ENCODE measurements at regions not wholly inside any gene's neighbourhood (a gene's known extent, or its start where the extent isn't known, plus 50 kb on each side); places are given as distances from the start of the nearest gene placed in this dataset.

- DNase-seq (ENCODE audit: low read depth), result no peak
Measured at GRCh38 chr6:19463925-19464324, 373.2 kb upstream of the ID4 start.

- DNase-seq (ENCODE audit: low read depth), result no peak
Measured at GRCh38 chr6:19465256-19465655, 371.9 kb upstream of the ID4 start.

- no peak for DNase-seq (ENCODE audit: low read depth)
Measured at GRCh38 chr6:19465760-19466159, 371.4 kb upstream of the ID4 start.

- no peak for DNase-seq (ENCODE audit: low read depth)
Measured at GRCh38 chr6:19470333-19470732, 366.8 kb upstream of the ID4 start.

GRCh38 chr6:19472153-19472552, 365.0 kb upstream of the ID4 start:
- DNase-seq (ENCODE audit: low read depth), result no peak

GRCh38 chr6:19472850-19473249, 364.3 kb upstream of the ID4 start:
- no peak for DNase-seq (ENCODE audit: low read depth)

- no peak for DNase-seq (ENCODE audit: low read depth)
Measured at GRCh38 chr6:19477563-19477962, 359.6 kb upstream of the ID4 start.

GRCh38 chr6:19478273-19478672, 358.9 kb upstream of the ID4 start:
- DNase-seq (ENCODE audit: low read depth), result no peak

- no peak for DNase-seq (ENCODE audit: low read depth)
Measured at GRCh38 chr6:19478992-19479391, 358.2 kb upstream of the ID4 start.

- DNase-seq (ENCODE audit: low read depth), result no peak
Measured at GRCh38 chr6:19479551-19479950, 357.6 kb upstream of the ID4 start.

GRCh38 chr6:19492636-19493405, 344.3 kb upstream of the ID4 start:
- no peak for DNase-seq (ENCODE audit: low read depth)

GRCh38 chr6:19501737-19502245, 335.4 kb upstream of the ID4 start:
- DNase-seq (ENCODE audit: low read depth), result no peak

GRCh38 chr6:19502301-19502700, 334.9 kb upstream of the ID4 start:
- no peak for DNase-seq (ENCODE audit: low read depth)

- DNase-seq (ENCODE audit: low read depth), result no peak
Measured at GRCh38 chr6:19515939-19516338, 321.2 kb upstream of the ID4 start.

GRCh38 chr6:19519941-19520340, 317.2 kb upstream of the ID4 start:
- no peak for DNase-seq (ENCODE audit: low read depth)

GRCh38 chr6:19524366-19525186, 312.6 kb upstream of the ID4 start:
- DNase-seq (ENCODE audit: low read depth), result no peak

GRCh38 chr6:19525673-19526072, 311.5 kb upstream of the ID4 start:
- DNase-seq (ENCODE audit: low read depth), result no peak

GRCh38 chr6:19530188-19530587, 307.0 kb upstream of the ID4 start:
- no peak for DNase-seq (ENCODE audit: low read depth)

GRCh38 chr6:19535351-19535750, 301.8 kb upstream of the ID4 start:
- DNase-seq (ENCODE audit: low read depth), result no peak

GRCh38 chr6:19536838-19537237, 300.3 kb upstream of the ID4 start:
- DNase-seq (ENCODE audit: low read depth), result no peak

- DNase-seq (ENCODE audit: low read depth), result no peak
Measured at GRCh38 chr6:19538096-19538495, 299.1 kb upstream of the ID4 start.

- DNase-seq (ENCODE audit: low read depth), result no peak
Measured at GRCh38 chr6:19547507-19547906, 289.7 kb upstream of the ID4 start.

- DNase-seq (ENCODE audit: low read depth), result no peak
Measured at GRCh38 chr6:19549109-19549508, 288.1 kb upstream of the ID4 start.
